GM12878 (cell line): ENCODE measurements at regions not wholly inside any gene's neighbourhood (a gene's known extent, or its start where the extent isn't known, plus 50 kb on each side); places are given as distances from the start of the nearest gene placed in this dataset.

Experiments
- ATAC-seq: fragments of 200-7000 bp; cut with Tn5 transposase; 3 replicates; pipeline ENCODE4 v1.9.1; 2020; ENCODE audit warnings: mild to moderate bottlenecking, moderate library complexity
- BruUV-seq: library from RNA; stranded (reverse); fragments of 400-500 nt; replicated peaks from 2 replicates; lab custom pipeline; 2021; lab: Mats Ljungman, UMichigan
- CTCF ChIA-PET: fragments of 300-600 bp; sonication (Branson Sonifier 250); formaldehyde crosslinking; extraction: SDS; loops from one replicate; lab custom pipeline; 2021; ENCODE audit warnings: inconsistent platforms; lab: Yijun Ruan, JAX
- POLR2A ChIA-PET: fragments of 350-600 bp; formaldehyde crosslinking; extraction: SDS; loops from one replicate; lab custom pipeline; 2021; ENCODE audit warnings: inconsistent platforms; lab: Charles Lee
- RAD21 ChIA-PET: fragments of 300-600 bp; sonication (Branson Sonifier 250); formaldehyde crosslinking; loops from one replicate; lab custom pipeline; 2023; ENCODE audit warnings: antibody characterized with exemption; ENCODE audit not compliant: unreplicated experiment; lab: Charles Lee
- SMC1A ChIA-PET: fragments of 300-600 bp; sonication (Branson Sonifier 250); formaldehyde crosslinking; loops from one replicate; lab custom pipeline; 2023; ENCODE audit not compliant: unreplicated experiment, uncharacterized antibody; lab: Charles Lee
- DNase-seq: peaks from one replicate; pipeline ENCODE4 v3.0.0-alpha.2; 2011; ENCODE audit warnings: low read depth, low spot score
- FAIRE-seq: peaks from 3 replicates; lab custom pipeline; 2011; peaks lifted over from hg19 to GRCh38; lab: Jason Lieb, UNC
- H2AFZ ChIP-seq: 2 replicates; pipeline ENCODE4 v1.6.0; 2011; ENCODE audit warnings: low read depth, low read length, control low read depth; ENCODE audit not compliant: control insufficient read depth
- H3K27ac ChIP-seq: 2 replicates; pipeline ENCODE4 v1.5.1; 2011; ENCODE audit warnings: control low read depth; ENCODE audit not compliant: control insufficient read depth, insufficient read depth
- H3K27me3 ChIP-seq, 2 experiments: replicated peaks in 1 of 2; 2 replicates each; pipeline versions ENCODE4 v1.6.0 to v1.6.1; 2011; ENCODE audit warnings: low read length in 1 of 2; ENCODE audit not compliant: control insufficient read depth in 2 of 2, insufficient read depth in 2 of 2
- H3K36me3 ChIP-seq, 2 experiments: 2 replicates each; pipeline ENCODE4 v1.5.1; 2011; ENCODE audit warnings: low read length in 1 of 2; ENCODE audit not compliant: control insufficient read depth in 2 of 2, insufficient read depth in 2 of 2
- H3K4me1 ChIP-seq: 2 replicates; pipeline ENCODE4 v1.6.1; 2011; ENCODE audit warnings: mild to moderate bottlenecking, low read length, moderate library complexity, mixed read lengths; ENCODE audit not compliant: control insufficient read depth, insufficient read depth
- H3K4me2 ChIP-seq: 2 replicates; pipeline ENCODE4 v1.6.0; 2011; ENCODE audit warnings: control low read depth; ENCODE audit not compliant: control insufficient read depth, insufficient read depth
- H3K4me3 ChIP-seq: fragments of 200-600 bp; sonication (generic); 2 replicates; pipeline ENCODE4 v1.5.1; 2016
- H3K79me2 ChIP-seq: 2 replicates; pipeline ENCODE4 v1.6.0; 2011; ENCODE audit warnings: low read length; ENCODE audit not compliant: control insufficient read depth, insufficient read depth
- H3K9ac ChIP-seq: 2 replicates; pipeline ENCODE4 v1.8.0; 2011; ENCODE audit warnings: low read length, control low read depth, mixed read lengths; ENCODE audit not compliant: control insufficient read depth, insufficient read depth
- H3K9me3 ChIP-seq: replicated peaks from 3 replicates; pipeline ENCODE4 v1.5.1; 2011; ENCODE audit warnings: mild to moderate bottlenecking, low read length; ENCODE audit not compliant: control insufficient read depth, insufficient read depth
- H4K20me1 ChIP-seq: 2 replicates; pipeline ENCODE4 v1.6.0; 2011; ENCODE audit not compliant: control insufficient read depth, insufficient read depth
- BHLHE40 ChIP-seq, 2 experiments: fragments of 450-650 bp in 1 of 2; IDR thresholded peaks; 2 replicates each; pipeline ENCODE4 v1.6.1; 2011 to 2017; ENCODE audit warnings: low read depth in 2 of 2, borderline replicate concordance in 1 of 2, improper control_type of control experiment in 1 of 2, low read length in 1 of 2, mild to moderate bottlenecking in 1 of 2
- BRCA1 ChIP-seq: IDR thresholded peaks from 2 replicates; pipeline ENCODE4 v1.6.1; 2011; ENCODE audit warnings: low read depth, low read length, improper control_type of control experiment
- EZH2 ChIP-seq: IDR thresholded peaks from 2 replicates; pipeline ENCODE4 v1.6.1; 2012; ENCODE audit warnings: low read depth, mild to moderate bottlenecking, control low read depth, inconsistent platforms, low read length, borderline replicate concordance; ENCODE audit not compliant: control insufficient read depth
- IKZF1 ChIP-seq: fragments of 450-650 bp; conservative IDR thresholded peaks from 2 replicates; pipeline ENCODE4 v1.6.1; 2017; ENCODE audit warnings: antibody characterized with exemption, mild to moderate bottlenecking
- KDM1A ChIP-seq: fragments of 200-600 bp; sonication (generic); IDR thresholded peaks from 2 replicates; pipeline ENCODE4 v1.6.1; 2016; ENCODE audit warnings: borderline replicate concordance
- POLR2AphosphoS2 ChIP-seq: IDR thresholded peaks from 2 replicates; pipeline ENCODE4 v1.6.1; 2011; ENCODE audit warnings: low read depth, mild to moderate bottlenecking, low read length, improper control_type of control experiment, moderate library complexity
- ZNF622 ChIP-seq: fragments of 450-650 bp; IDR thresholded peaks from 2 replicates; pipeline ENCODE4 v1.6.1; 2017; ENCODE audit warnings: mild to moderate bottlenecking, inconsistent platforms
- WGBS: methylation state at CpG from one replicate; pipeline ENCODE4 v1.1.6; 2016; ENCODE audit warnings: low lambda C conversion rate; ENCODE audit not compliant: insufficient replicate concordance, insufficient coverage; ENCODE audit errors: missing lambda C conversion rate; 5-methylcytosine and 5-hydroxymethylcytosine counted together
- in situ Hi-C: fragments of 300-500 bp; cut with MboI; formaldehyde crosslinking; loops from 9 replicates; pipeline ENCODE4 v1.14.3; 2018; ENCODE audit warnings: mixed read lengths
- intact Hi-C: fragments of 100-400 bp; cut with micrococcal nuclease; formaldehyde crosslinking; loops from one replicate; pipeline ENCODE4 v1.14.2; 2022; ENCODE audit not compliant: unreplicated experiment
- TF ChIP-seq, protein P1 (sequence below): fragments of 450-650 bp; IDR thresholded peaks from 2 replicates; pipeline ENCODE4 v1.6.1; 2017; ENCODE audit warnings: antibody characterized with exemption, mild to moderate bottlenecking, moderate library complexity

DNA sequence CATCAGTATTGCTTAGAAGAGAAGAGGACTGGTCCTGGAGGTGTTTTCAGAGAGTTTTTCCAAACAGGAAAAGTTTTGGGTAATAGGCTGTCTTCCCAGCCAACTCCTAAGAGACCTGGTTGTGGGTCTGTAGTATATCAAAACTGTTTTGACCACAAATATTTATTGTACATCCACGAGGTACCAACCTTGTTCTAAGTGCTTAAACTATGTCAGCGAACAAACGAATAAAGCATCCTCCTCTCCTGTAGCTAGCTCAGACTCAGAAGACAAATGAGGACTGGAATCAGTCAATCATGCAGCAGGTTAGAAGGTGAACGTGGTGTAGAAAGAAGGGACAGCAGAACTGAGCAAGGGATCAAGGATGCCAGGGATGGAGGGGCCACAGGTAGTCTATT lies 61.6 kb upstream of the MKI67 start:
- no peak for DNase-seq
- in situ Hi-C loops (no loop called here), intact Hi-C loops (no loop called here)
- TF ChIP-seq IKZF1 (no peak), BRCA1 (no peak), BHLHE40 (IDR thresholded peaks at IDR 0.05; ENCODE audit: borderline replicate concordance in 1 of 2, low read depth in 2 of 2, low read length in 1 of 2) (no peak), POLR2AphosphoS2 (no peak), KDM1A (no peak), EZH2 (no peak), ZNF622 (no peak)
- TF ChIP-seq, protein P1, sequence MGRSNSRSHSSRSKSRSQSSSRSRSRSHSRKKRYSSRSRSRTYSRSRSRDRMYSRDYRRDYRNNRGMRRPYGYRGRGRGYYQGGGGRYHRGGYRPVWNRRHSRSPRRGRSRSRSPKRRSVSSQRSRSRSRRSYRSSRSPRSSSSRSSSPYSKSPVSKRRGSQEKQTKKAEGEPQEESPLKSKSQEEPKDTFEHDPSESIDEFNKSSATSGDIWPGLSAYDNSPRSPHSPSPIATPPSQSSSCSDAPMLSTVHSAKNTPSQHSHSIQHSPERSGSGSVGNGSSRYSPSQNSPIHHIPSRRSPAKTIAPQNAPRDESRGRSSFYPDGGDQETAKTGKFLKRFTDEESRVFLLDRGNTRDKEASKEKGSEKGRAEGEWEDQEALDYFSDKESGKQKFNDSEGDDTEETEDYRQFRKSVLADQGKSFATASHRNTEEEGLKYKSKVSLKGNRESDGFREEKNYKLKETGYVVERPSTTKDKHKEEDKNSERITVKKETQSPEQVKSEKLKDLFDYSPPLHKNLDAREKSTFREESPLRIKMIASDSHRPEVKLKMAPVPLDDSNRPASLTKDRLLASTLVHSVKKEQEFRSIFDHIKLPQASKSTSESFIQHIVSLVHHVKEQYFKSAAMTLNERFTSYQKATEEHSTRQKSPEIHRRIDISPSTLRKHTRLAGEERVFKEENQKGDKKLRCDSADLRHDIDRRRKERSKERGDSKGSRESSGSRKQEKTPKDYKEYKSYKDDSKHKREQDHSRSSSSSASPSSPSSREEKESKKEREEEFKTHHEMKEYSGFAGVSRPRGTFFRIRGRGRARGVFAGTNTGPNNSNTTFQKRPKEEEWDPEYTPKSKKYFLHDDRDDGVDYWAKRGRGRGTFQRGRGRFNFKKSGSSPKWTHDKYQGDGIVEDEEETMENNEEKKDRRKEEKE, result no peak
- ChIA-PET RAD21 (no interaction called here), CTCF (interaction anchor here (1.8 kb wide), 1 partner anchor 10 kb away, joined by 4 read pairs; no protein-coding TSS in a partner anchor), SMC1A (no interaction called here), POLR2A (no interaction called here)
- BruUV-seq, result no TSS peak
- Histone ChIP-seq H3K4me1 (no peaks in the 10 kb centered on the region), H3K27ac (no peak overlapping the region), H3K9ac (no peak overlapping the region), H3K4me2 (no peak overlapping the region), H3K9me3 (no peaks in the 10 kb centered on the region), H3K4me3 (no peak overlapping the region), H3K27me3 (no peaks in the 10 kb centered on the region), H3K79me2 (no peaks in the 10 kb centered on the region), H2AFZ (no peak overlapping the region), H3K36me3 (no peaks in the 10 kb centered on the region), H4K20me1 (no peaks in the 10 kb centered on the region)
- 28% methylated on average over 4 of the region's 4 CpGs for WGBS
- no peak for ATAC-seq
- no peak for FAIRE-seq
